GM18861 (cell line): ENCODE measurements at regions not wholly inside any gene's neighbourhood (a gene's known extent, or its start where the extent isn't known, plus 50 kb on each side); places are given as distances from the start of the nearest gene placed in this dataset.
"Not testable (repeated sequence)": the region's sequence is repeated elsewhere in the genome, so short reads cannot be mapped to it uniquely, and the experiment has no call there.

Experiments used
- ATAC-seq: cut with Tn5 transposase; IDR thresholded peaks from one replicate; pipeline ENCODE4 v1.9.1; 2021; ENCODE audit not compliant: unreplicated experiment

DNA sequence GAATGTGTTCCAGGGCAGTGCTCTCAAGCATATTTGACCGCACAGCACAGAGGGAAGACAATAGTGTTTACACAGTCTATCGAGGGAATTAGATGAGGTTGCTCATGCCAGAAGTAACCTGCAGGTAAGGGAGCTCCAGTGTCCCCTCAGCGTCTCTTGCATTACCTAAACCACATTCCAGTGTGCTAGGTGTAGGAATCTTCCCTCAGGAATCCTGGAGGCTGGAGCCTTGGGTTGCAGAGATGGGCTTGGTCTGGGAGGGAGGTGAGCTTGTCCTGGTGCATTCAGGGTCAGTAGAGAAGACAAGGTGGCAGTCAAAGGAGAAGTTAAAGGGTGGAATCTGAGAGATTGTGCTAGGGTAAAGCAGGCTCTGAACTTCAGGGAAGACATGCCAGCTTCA is 56.3 kb downstream of the SOX14 start:
- ATAC-seq, result no peak

DNA sequence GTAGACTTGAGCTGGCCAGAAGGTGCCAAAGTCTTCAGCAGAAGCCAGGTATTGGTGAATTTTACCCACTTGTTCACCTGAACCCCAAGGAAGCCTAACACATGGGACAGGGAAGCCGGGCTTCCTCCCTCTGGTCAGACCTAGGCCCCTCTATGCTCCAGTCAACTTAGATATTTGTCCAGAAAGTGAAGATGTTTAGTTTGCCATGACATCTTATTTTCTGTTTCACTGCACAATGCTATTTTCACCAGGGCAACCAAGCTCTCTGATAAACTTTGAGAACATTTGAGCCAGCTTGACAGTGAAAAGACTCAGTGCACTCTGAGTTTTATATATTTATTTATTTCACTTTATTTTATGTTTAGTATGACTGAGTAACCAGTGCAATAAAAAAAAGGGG is 71.0 kb downstream of the SOX14 start:
- no peak for ATAC-seq

DNA sequence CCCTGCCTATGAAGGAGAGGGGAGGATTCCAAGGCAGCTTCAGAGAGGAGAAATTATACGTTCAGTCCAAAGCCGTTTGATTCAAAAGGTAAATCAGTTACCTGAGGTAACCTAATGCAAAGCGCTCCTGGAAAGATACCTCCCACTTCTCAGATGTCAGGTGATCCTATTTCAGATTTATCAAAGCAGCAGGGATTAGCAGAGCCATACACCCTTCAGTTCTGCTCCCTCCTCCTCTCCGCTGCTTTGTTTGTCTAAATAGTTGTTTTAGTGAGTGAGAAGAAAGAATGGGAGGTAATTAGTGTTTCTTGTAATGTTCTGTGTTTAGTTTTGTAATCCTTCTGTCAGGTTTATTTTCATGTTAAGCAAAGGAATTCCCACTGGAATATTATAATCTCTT is 81.1 kb downstream of the SOX14 start:
- ATAC-seq, result no peak

DNA sequence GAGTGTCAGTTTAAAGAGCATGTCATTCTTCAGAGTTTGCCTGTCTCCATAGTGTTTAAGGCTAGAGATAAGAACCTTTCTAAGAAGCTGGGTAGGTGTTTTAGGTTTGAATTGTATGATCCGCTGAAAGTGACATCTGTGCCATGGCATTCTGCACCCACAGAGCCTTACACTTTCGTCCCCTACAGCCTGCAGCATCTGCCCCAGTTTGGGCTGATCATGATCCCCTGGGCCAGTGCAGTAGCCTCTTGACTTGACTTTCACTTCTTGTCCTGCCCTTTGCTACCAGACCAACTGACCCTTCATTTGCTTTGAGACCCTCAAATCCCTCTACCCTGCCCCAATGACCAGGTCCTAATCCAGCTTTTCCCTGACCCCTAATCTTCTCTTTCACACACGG is 81.6 kb downstream of the SOX14 start:
- ATAC-seq, result no peak

DNA sequence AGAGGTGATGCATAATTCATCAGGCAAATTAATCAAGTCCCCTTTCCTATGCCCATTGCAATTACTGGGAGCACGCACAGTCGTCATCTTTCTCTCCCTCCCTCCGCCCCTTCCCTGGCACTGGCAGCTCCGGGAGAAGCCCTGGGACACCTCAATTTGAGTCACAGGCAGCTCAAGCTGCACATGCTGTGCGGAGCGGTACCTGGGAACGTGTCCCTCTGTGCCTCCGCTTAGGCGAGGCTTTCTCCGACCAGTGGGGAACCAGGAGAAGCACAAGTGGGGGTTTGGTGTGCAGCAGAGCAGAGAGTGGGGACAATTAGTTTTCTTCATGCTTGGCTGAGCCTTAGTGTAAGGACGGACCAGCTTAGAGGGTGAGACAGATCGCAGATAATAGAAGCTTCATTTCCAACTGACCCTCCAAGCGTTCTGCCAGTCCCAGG is 88.3 kb downstream of the SOX14 start:
- no peak for ATAC-seq

DNA sequence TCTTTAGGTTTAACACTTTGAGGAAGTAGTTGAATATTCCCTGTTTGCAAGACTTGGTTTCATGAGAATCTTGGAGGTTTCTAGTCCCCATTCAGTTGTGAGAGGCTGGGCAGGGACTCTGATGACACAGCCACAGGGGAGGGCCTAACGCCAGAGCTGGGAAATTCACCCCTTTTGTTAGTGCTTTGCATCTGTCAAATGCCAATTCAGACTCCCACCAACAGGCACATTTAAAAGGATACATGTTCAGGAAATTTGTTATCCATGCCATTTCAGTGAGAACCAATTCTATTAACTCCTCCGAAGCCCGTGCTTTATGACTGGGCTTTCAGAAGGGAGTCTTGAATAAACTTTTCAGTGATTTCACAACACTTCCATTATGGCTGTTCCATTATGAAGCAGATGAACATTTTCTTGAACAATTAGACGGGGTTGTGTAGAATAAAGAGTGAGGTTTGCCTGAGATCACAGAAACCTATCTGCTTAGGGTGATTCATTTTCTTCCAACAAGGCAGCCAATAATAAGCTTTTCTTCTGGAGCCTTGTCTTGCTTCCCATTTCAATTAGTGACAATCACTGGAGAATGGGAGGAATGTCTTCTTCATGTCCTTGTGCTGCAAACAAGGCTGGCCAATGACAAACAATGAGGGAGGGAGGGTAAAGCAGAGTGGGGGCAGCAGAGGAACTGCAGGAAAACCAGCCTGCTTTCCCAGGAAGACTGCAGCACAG is 90.6 kb downstream of the SOX14 start:
- no peak for ATAC-seq

DNA sequence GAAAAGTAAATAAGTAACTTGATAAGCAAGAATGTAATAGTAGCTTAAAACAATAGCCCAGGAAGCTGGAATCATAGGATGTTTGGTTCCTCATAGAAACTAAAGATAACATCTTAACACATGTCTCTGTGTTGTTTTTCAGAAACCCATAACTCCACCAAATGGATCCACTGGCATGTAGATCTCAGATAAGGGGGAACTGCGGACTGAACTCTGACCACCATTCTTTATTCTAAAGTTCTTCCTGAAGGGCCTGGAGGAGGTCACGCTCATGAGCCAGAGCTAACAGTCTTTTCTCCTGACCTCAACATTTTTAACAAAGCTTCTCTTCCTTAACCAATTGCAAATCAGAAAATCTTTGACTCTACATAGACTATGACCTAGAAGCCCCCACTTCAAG is 101.9 kb downstream of the SOX14 start:
- no peak for ATAC-seq

DNA sequence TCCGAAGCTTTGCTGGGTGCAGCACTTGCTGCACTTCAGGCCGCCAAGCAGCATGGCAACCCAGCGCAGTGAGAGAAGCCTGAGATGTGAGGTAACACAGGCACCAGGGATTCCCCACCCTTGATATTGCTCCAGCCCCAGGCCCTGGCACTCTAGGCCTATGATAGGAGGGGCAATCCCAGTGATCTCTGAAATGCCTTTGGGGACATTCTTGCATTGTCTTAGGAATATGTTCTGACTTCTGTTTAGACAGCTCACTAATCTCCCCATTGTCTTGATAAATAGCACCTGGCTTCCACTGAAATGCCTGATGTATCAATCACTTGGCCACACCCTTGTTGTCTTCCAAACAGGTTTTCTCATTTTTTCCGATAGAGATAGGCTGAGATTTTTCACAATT is 102.8 kb downstream of the SOX14 start:
- ATAC-seq, result no peak

DNA sequence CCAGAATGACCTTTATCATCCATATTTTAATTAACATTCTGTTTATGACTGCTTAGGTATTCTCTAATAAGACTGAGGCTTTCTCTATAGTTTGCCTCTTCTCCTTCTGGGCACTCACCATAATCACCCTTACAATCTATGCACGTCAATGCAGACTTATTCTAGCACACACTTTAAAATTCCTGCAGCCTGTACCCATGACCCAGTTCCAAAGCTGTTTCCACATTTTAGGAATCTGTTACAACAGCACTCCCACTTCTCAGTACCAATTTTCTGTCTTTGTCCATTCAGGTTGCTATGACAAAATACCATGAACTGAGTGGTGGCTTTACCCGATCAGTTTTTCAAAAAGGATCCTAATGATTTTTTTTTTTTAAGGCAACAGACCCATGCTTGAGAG is 103.5 kb downstream of the SOX14 start:
- ATAC-seq, result no peak

DNA sequence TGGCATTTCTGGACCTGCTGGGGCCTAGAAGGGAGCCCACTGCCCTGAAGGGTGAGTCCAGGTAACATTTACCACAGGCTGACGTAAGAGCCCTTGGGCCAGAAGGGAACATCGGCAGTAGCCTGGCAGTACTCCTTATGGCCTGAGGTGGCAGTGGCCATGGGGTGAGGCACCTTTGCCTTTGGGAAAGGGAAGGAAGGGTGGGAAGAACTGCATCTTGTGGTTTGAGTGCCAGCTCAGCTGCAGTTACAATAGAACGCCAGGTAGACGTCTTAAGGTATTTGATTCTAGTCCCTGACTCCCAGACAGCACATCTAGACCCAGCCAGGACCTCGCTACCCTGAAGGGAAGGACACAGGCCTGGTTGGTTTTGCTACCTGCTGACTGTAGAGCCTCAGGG is 104.9 kb downstream of the SOX14 start:
- no peak for ATAC-seq

DNA sequence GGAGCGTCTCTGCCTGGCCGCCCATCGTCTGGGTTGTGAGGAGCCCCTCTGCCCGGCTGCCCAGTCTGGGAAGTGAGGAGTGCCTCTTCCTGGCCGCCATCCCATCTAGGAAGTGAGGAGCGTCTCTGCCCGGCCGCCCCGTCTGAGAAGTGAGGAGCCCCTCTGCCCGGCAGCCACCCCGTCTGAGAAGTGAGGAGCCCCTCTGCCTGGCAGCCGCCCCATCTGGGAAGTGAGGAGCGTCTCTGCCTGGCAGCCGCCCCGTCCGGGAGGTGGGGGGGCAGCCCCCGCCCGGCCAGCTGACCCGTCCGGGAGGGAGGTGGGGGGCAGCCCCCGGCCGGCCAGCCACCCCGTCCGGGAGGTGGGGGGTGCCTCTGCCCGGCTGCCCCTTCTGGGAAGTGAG is 108.5 kb downstream of the SOX14 start:
- ATAC-seq, result not testable (repeated sequence)

DNA sequence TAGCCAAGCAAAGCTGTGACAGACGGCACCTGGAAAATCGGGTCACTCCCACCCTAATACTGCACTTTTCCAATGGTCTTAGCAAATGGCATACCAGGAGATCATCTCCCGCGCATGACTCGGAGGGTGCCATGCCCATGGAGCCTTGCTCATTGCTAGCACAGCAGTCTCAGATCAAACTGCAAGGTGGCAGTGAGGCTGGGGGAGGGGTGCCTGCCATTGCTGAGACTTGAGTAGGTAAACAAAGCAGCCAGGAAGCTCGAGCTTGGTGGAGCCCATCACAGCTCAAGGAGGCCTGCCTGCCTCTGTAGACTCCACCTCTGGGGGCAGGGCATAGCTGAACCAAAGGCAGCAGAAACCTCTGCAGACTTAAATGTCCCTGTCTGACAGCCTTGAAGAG is 113.1 kb upstream of the CLDN18 start:
- ATAC-seq, result not testable (repeated sequence)

DNA sequence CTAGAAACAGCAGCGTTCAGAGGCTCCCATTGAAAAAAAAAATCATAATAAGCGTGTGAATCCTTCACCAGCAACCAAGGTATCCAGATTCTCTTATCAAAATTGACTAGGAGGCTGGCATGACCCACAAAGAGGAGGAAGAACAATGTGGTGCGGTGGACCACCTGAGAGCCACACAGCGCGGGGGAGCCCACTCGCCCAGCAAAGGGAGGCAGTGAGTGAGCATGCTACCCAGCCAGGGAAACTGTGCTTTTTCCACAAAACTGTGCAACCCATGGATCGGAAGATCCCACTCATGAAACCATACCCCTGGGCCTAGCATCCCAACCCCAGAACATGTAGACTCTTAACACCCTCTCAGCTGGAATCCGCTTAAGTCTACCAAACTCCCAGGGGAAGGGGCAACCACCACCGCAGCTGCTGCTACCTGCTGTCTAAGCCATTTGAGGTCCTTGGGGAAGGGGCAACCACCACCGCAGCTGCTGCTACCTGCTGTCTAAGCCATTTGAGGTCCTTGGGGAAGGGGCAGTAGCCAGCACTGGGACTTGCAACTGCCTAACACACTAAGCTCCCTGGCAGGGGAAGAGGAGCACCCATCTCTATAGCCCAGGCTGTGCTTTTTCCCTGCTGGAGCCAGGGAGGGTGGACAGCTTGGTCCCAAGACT is 102.8 kb upstream of the CLDN18 start:
- no peak for ATAC-seq

DNA sequence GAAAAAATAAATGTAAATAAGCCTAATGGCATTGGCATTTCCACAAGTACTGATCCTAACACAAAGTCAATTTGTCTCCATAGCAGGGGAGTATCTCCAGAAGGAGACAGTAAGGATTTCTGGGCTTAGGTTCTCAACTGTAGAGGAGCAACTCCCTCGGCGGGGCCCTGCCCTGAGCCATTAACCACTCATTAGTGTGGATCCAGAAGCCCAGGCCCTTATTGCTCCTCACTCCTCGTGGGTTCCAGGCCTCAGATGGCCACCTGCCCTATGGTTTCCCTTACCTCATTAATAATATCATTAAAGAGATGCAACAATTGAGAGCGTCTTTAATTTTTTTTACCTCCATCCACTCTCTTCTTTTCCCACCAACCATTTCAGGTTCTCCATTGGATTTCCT is 85.3 kb upstream of the CLDN18 start:
- no peak for ATAC-seq

DNA sequence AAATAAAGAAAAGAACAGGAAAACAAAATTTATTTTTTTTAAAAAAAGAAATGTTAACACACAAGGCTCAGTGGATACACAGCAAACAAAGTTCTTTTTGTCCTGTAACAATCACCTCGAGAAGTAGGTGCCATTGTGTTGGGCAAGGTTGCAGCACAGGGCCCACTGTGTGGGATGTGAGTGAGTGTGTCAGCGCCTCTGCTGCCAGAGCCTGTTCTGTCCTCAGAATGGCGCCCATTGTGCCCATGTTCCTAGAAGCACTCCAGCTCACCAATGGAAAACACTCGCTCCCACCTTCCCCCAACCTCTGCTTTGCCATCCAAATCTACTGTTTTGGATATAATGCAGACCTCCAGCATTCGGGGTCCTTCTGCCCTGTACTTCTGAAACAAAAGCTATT is 84.9 kb upstream of the CLDN18 start:
- no peak for ATAC-seq

DNA sequence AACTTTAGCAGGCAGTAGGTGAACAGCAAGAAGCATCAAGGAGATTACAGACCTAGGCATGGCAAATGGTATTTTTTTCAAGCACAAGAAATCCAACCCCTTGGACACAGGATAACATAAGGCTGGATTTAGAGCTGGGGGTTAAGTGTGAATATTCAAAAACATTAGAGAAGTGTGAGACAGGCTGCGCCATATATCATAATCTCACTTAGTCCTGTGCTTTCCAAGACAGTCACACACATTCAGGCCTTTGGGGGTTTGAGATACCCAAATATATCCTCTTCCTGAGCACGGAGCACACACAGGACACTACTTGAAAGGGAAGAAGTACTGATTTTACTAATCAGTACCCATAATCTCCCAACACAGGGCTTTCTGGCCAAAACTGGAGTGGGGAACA is 83.0 kb upstream of the CLDN18 start:
- ATAC-seq, result no peak

DNA sequence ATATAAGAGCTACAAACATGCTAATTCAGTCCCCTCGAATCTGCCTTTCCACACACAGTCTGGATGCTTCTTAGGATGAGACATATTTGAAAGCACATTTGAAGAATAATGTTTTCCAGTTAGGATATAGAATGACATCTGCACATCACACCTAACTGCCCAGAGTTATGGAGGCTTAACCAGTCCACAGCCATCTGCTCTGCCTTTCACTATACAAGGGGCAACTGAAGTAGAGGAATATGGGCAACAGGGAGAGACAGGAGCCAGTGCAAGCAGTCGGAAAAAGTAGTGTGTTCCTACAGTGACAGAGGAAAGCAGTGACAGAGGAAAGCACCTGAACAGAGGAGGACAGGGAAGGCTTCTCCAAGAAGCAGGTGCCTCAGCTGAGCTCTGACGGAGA is 79.0 kb upstream of the CLDN18 start:
- no peak for ATAC-seq

DNA sequence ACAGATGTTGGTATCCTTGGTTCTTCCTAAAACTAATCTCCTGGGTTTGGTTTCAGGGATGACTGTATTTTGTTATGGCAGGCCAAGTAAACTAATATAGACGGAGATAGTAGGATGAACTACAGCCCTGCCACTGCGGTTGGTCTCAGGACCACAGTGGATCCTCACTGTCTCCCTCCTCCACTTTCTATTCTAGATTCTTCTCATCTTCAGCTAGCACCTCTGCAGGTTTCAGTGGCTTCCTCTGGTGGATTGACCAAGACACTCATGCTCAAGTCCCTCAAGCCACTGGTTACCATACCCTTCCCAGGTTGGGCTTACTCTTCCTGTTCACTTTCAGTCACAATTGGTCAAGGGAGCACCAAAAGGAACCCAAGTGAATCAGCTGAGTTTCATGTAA is 71.1 kb upstream of the CLDN18 start:
- ATAC-seq, result no peak

DNA sequence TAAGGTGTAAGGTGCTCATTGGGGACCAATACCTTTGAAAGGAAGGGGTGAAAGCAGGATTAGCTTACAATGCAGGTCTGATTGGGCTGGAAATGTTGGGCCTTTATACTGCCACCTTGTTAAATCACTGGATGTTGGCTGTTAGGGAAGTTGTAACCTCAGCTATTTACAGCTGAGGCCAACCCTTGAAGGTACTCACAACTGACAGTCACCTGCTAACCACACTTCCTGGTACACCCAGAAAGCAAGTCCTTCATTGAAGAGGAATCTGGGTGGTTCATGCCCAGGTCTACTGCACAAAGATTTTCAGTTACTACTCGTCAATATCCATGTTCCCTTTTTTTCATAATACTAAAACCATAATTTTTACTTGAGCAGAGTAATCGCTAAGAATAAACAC is 65.4 kb upstream of the CLDN18 start:
- ATAC-seq, result no peak

DNA sequence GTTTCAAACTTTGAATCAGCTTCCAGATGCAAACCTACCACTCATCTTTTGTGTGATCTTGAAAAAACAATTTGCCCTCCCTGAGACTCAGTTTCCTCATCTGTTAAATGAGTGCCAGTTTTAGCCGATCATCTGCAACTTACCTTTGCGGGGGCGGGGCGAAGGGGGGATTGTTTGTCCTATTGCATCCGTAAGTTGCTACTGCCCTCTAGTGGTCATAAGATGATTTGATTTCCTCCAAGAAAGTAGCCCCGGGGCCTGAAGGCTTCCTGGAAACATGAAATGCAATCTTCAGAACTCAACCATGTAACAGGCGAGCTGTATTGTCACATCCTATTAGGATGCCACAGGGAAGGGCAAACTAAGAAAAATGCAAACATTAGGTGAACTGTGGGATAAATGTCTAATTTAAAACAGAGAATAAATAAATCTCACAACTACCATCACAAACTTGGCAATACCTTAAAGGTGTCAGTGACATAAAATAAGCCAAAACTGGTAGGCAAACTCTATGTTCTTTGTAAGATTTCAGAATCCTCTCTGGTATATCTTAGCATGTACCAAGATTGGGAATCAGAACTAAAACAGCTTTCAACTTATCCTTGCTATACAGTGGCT is 63.5 kb upstream of the CLDN18 start:
- peak; percentile 75 for ATAC-seq

DNA sequence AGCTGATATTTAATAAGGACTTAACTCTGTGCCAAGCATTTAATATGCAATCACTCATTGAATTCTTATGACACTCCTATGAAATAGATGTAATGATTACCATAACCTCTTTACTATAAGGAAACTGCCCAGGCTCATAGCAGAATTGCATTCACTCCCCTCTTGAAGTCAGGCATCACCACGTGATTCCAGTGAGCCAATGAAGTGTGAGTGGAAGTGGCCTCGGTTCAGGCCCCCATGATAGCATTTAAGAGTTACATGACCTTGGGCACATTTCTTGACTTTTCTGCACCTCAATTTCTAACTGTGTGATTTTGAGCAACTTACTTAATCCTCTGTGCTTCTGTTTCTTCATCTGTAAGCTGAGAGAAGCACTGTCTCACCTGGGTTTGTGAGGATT is 62.8 kb upstream of the CLDN18 start:
- ATAC-seq, result no peak

DNA sequence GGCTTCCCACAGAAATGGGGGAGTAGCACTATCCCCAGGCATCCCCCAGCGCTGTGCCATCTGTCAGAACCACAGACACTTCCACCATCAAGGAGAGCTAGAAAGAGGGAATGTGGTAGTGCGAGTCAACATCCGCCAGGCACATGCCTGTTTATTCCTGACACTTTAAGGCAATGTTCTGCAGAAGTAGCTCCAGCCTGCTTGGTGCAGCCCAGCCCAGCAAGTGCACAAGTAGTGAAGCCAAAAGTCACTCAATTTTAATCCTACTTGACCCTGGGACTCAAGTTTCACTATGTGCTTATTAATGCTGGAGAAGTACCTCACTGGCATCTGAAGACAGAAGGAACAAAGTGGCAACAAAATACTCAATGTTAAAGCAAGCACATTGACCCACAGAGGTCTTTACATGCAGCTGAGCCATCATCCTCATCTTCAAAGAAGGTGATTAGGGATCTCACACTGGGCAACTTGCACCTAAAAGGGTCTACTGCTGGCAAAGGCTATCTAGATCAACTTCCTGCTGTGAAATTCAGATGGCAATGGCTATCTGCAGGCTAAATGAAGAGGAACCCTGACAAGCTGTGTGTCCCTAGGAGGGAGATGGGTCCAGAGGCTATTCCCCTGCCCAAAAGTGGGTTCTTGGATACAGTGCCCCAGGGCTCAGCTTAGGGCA is 61.4 kb upstream of the CLDN18 start:
- no peak for ATAC-seq
